Activated CD8-positive, alpha-beta memory T cell treated with anti-CD3 and anti-CD28 coated beads, Interleukin-2, amount 50 U/mL, for 1 hour (primary cell): ENCODE measurements at regions not wholly inside any gene's neighbourhood (a gene's known extent, or its start where the extent isn't known, plus 50 kb on each side); places are given as distances from the start of the nearest gene placed in this dataset.
"Not testable (repeated sequence)": the region's sequence is repeated elsewhere in the genome, so short reads cannot be mapped to it uniquely, and the experiment has no call there.

Experiments used
- DNase-seq: peaks from one replicate; pipeline ENCODE4 v3.0.0-alpha.2; 2020; ENCODE audit errors: extremely low read depth

DNA sequence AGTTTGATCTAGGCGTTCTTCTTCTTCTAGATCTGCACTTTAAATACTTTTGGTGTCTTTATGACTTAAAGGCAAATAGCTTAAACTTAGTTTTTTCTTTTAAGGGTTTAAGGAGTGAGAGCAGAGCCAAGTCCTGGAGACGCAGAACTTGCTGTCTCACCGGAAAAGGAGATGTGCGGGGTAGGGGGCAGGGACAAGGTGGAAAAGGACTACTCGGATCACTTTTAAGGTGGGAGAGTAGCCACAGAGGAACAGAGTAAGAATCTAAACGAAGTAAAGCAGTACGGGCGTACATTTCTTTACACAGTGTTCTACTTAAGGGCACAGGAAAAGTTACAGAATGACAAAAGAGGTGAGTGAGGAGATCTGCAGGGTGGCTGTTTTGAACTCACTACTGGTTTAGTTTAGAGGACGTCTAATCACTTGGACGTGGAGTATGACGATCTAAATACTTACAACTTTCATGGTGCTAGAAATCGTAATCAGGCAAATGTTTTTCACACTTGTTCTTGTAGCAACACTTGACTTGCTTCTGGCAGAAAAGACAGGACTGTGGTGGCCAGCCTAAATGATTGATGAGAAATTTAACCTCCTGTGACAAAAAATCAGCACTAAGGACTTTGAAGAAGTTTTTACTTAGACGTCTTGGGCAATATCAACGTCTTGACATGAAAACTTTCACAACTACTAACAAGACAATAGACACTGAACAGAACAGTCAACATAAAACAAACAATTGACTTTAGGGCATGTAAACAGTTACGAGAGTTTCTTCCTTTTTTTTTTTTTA, 127.0 kb downstream of the ART5 start:
- not testable (repeated sequence) for DNase-seq

DNA sequence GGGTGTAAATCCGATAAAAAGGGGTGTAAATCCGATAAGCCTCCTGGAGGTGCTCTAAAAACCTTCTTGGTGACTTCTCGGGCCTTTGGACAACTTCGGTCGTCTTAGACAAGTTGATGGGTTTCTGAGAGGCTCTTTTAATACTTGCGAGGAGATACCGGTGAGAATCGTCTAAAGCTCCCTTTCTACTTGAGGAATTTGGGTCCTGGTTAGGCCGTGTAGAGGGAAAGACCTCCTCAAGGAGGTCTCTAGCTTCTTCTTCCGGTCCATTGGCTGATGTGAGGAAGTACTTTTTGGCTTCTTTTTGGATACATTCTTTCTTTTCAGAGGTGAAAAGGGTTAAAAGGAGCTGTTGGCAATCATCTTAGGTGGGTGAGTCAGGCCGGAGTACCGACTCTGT, 128.5 kb downstream of the ART5 start:
- DNase-seq, result not testable (repeated sequence)

DNA sequence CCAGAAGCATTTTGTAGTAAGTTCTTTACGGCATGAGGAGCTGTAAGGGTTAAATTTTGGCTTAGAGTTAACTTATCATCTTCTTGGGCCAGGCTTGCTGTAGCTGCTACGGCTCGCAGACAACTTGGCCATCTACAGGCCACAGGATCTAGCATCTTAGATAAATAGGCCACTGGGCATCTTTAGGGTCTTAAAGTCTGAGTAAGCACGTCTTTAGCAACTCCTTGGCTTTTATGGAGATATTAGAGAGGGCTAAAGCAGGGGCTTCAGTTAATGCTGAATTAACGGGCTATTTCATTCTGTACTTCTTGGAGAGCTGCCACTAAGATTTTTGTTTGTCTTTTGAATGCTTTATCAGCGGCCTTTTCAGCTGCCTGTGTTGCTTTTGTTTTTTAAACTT, 129.0 kb downstream of the ART5 start:
- DNase-seq, result not testable (repeated sequence)

DNA sequence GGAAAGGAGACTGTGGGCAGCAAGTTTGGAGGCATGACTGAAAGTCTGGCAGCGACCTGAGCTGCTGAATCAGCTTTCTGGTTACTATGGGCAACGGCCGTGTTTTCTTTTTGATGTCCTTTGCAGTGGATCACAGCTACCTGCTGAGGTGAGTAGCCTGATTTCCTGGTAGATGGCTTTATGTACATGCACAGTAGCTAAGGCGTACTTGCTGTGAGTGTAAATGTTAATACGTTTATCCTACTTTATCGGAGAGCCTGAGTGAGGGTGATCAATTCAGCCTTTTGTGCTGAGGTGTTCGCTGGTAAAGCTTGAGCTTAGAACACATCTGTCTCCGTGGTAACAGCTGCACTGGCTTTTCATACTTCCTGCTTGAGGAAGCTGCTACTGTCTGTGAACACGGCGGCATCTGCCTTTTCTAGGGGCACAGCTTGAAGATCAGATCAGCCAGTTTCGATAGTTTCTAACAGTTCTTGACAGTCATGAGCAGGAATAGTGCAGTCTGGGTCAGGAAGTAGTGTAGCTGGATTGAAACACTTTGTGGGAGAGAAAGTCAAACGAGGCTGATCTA, 129.6 kb downstream of the ART5 start:
- DNase-seq, result not testable (repeated sequence)

DNA sequence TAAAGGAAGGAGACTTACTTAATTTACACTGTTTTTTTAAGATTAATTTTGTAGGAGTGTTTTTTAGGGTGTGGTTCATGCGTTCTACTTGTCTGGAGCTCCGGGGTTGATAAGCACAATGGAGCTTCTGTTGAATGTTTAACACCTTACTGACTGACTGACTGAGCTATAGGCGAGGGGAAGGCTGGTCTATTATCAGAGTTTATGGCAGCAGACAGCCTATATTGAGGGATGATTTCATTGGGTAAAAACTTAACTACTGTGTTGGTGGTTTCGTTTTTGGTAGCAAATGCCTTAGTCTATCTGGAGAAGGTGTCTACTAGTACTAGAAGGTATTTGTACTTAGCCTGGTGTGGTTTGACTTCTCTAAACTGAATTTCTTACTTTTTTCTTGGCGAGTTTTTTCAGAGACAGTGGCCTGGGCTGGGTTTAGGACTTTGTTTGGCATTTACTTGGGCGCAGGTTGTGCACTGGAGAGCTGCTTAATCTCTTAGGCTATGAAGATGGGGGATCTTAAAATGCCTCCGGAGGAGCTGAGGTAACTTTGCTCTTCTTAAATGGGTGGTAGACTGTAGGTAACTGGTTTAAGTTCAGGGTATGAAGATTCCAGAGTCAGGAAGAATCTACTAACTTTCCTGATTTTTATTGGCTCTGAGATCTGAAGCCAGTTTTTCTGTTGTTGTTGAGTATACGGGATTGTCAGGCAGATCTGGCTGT, 130.2 kb downstream of the ART5 start:
- DNase-seq, result not testable (repeated sequence)

DNA sequence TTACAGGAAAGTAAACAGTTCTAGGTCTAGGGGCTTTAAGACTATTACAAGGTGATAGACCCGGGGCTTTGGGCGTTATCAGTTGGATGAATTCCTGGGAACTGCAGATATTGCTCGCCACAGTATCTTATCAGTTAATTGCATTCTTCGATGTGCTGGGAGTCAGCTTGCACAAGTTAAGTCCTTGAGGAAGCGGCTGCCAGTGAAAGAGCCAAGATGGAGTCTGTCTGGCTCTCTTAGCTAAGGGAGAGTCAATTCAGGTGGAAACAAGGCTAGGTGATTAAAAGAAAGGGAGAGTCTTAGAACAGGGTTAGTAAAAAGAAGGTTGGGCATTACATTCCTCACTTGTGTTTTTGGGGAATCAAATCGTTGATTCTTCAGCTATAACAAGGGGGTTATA, 130.6 kb upstream of the ZNF195 start:
- DNase-seq, result not testable (repeated sequence)

DNA sequence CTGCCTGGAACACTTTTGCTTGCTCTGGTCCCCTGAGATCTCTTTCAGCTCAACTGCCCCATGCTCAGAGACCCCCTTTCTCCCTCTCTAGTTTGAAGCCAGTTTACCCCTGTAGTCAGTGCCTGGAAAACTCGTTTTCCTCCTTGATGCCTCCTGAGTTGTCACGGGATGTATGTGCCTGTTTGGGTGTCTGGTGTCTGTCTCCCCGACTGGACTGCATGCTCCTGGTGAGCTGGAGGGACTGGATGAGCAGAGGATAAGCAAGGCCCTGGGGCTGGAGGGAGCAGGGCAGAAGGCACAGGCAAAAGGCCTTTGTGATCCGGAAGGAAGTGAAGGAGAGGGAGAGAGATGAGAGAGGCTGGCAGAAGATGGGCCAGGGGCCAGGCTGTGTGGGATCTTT, 120.3 kb upstream of the ZNF195 start:
- DNase-seq, result not testable (repeated sequence)

DNA sequence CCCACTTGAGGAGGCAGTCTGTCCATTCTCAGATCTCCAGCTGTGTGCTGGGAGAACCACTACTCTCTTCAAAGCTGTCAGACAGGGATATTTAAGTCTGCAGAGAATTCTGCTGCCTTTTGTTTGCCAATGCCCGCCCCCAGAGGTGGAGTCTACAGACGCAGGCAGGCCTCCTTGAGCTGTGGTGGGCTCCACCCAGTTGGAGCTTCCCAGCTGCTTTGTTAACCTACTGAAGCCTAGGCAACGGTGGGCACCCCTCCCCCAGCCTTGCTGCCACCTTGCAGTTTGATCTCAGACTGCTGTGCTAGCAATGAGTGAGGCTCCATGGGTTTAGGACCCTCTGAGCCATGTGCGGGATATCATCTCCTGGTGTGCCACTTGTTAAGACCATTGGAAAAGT, 119.4 kb upstream of the ZNF195 start:
- DNase-seq, result not testable (repeated sequence)

DNA sequence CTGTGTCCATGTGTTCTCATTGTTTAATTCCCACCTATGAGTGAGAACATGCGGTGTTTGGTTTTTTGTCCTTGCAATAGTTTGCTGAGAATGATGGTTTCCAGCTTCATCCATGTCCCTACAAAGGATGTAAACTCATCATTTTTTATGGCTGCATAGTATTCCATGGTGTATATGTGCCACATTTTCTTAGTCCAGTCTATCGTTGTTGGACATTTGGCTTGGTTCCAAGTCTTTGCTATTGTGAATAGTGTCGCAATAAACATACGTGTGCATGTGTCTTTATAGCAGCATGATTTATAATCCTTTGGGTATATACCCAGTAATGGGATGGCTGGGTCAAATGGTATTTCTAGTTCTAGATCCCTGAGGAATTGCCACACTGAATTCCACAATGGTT, 114.2 kb upstream of the ZNF195 start:
- not testable (repeated sequence) for DNase-seq

DNA sequence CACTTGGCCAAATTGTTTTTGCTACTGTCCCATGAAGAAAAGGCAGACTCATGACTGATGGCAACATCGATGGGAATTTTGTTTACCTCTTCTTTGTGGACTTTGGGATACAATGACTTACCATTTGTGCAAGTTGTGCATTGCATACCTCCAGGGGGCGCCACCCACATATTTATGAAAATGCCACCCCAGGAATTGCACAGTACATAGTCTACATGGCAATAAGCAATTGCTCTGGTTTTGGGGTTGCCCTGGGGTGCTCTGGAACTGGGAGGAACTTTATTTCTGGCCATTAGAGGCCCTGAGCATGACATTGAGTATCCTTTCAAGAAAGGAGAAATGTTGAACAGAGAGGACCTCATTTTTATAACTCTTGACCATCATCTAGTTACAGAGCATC, 109.1 kb upstream of the ZNF195 start:
- DNase-seq, result not testable (repeated sequence)

DNA sequence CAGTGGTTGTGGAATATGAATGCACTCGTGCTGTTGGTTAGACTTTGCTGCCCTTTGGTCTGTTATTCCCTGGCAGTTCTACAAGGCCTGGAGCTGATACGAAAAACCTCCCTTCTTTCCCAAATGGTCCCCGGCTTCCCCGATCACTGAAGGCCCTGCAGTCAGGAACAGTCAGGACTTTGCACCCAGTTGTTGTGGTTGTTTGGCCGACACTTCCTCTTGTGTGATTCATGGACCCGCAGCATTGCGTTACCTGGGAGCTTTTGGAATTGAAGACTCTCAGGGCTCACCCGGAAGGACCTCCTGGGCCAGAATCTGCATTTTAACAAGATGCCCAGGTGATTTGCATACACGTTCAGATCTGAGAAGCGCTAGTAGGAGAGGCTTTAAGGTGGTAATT, 106.8 kb upstream of the ZNF195 start:
- DNase-seq, result not testable (repeated sequence)

DNA sequence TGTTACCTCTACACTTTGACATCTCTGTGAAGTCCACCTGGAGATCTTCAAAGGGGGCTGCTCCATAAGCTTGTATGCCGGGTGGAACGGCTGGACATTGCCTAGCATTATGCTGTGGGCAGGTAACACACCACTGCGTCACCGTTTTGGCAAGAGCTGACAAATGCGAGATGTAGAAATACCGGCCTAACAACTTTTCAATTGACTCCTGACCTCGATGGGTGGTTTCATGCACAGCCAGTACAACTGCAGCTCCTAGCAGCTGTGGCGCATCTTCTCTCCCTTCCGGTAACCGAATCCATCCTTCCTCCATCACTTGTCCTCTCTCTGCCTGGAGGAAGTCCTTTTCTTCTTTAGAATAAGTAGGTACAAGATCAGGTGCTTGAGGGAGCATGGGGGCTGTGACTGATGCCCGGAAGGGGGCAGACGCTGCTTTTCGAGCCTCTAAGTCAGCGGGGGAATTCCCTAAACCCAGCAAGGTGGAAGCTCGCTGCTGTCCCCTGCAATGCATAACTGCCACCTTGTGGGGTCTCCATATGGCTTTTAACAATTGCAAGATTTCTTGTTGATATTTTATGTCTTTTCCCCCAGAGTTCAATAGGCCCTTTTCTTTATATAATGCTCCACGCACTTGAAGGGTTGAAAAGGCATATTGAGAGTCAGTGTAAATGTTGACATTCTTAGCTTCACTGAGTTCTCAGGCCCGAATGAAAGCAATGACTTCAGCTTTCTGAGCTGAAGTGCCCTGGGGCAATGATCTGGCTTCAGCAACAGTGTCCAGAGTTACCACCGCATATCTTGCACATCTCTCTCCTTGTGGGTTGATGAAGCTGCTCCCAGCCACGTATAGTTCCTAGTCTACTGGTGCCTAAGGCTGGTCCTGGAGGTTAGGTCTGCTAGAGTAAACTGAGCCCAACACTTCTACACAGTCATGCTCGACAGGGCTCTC, 98.3 kb upstream of the ZNF195 start:
- not testable (repeated sequence) for DNase-seq

DNA sequence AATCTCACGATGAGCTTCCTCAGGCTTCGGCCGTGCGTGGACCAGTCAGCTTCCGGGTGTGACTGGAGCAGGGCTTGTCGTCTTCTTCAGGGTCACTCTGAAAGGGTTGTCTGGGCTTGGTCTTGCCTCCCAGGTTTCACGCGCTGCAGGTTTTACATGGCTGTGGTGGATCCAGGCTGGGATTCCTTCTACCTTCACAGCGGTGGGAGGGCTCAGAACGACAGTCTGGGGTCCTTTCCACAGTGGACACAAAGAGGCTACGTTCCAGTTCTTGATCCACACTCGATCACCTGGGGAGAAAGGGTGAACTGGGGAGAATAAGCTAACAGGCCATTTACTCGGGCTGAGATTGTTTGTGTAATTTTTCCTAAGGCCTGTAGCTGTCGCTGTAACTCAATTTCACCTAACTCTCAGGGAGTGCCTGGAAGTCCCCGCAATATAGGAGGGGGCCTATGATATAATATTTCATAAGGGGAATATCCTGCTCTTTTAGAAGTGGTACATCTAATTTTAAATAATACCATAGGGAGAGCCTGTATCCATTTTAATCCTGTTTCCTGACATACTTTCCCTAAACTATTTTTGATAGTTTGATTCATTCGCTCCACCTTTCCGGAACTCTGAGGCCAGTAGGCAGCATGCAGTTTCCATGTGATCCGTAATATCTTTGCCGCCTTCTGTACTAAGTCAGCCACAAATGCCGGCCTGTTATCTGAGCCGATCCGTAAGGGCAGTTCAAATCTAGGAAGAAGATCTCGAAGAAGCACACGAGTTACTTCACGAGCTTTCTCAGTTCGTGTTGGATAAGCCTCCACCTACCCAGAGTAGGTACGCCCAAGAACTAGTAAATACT, 97.4 kb upstream of the ZNF195 start:
- not testable (repeated sequence) for DNase-seq

DNA sequence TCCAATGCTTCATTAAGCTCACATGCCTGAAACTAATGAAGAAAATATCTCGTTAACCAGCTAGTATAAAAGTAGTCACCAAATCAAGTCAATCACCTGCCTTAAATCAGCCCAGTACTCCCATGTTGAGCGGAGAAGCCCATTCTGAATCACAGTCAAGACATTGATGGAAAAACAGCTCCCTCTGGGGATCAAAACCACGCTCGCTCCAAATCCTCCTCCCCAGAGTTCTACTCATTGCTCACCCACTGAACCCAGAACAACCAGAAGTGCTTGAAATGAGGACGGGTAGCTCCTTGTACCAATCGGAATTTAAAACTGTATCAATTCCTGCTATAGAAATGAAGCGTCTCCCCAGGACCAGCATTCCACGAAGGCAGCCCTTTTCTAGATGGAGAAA, 90.0 kb upstream of the ZNF195 start:
- not testable (repeated sequence) for DNase-seq

DNA sequence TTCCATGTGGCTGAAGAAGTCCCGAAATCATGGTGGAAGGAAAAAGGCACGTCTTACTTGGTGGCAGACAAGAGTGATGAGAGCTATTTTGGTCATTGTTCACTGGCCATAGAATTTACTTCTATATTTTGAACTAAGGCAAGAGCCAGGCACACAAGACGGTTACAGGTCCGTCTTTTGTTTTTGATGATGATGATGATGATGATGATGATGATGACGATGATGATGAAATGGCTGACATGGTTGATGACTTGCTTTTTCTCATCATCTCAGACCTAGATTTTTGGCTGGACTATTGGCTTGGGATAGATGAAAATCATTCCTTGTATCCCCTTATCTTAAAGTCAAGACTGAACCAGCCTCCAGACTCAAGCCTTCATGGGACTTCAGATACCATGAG, 88.7 kb upstream of the ZNF195 start:
- not testable (repeated sequence) for DNase-seq

DNA sequence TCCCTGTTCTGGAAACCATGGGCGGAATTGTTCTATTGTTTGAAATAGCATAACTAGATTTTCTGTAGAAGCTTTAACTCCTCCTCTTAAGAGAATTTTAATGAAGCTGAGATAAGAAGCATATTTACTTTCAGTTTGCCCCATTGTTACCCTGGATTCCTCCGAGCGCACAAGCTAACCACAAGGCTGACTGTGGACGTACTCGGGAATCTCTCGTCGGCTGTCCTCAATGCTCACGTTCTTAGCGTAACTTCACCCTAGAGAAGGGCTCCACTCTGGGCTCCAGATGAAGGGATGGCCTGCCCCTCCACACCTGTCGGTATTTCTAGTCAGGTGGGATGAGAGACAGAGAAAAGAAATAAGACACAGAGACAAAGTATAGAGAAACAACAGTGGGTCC, 76.7 kb upstream of the ZNF195 start:
- DNase-seq, result not testable (repeated sequence)

DNA sequence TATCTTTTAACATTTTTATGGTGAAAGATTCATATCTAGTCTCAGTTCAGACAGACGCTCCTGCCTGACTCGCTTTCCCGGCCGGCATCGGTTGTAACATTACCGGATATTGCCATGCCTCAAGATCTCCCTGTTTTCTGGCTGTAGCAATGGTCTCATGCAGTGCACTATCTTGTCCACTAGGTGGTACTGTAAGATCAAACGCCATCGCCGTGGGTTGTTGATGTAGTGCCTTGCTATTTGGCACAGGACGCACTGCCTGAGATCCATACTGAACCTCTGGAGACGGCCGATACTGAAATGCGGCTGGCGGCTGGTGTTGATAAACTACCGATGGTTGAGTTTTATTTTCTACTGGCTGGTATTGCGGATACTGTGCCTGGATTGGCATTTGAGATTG, 75.9 kb upstream of the ZNF195 start:
- peak; percentile 13 for DNase-seq

DNA sequence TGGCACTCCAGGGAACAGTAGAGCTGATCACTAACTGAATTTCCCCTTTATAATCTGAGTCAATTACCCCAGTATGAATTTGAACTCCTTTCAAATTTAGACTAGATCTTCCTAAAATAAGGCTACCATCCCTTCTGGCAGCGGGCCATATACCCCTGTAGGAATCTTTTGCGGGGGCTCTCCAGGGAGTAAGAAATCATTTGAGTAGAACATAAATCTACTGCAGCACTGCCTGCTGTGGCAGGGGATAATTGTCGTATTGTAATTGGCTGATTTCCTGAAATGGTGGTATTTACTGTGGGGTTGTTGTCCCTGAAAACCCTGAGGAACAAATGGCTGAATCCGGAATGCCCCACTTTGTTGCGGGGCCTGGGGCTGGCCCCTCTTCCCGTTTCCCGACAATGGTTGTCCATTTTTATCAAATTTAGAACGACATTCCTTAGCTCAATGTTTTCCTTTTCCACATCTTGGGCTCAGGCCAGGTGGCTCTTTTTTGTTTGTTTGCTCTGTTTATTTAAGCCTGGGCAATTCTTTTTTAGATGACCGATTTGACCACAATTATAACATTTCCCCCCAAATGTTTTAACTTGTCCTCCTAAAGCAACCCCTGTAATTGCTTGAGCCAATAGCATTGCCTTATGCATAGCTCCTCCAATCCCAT, 74.8 kb upstream of the ZNF195 start:
- DNase-seq, result not testable (repeated sequence)

DNA sequence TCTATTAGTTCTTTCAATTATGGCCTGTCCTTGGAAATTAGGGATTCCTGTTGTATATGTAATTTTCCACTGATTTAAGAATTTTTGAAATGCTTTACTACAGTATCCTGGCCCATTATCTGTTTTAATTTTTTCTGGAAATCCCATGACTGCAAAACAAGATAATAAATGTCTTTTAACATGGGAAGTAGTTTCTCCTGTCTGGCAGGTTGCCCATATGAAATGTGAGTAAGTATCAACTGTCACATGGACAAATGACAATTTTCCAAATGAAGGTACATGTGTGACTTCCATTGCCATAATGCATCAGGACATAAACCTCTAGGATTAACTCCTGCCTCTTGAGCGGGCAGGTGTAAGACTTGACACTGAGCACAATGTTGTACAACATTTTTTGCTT, 71.9 kb upstream of the ZNF195 start:
- not testable (repeated sequence) for DNase-seq

DNA sequence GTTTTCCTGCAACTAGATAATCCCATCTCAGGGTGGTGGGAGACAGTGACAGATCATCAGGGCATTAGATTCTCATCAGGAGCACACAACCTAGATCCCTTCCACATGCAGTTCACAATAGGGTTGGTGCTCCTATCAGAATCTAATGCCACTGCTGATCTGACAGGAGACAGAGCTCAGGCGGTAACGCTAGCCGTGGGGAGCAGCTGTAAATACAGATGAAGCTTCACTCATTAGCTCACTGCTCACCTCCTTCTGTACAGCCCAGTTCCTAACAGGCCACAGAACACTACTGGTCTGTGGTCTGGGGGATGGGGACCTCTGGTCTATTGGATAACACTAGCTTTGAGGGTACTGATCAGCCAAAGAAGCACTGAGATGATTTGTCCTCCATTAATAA, 66.6 kb upstream of the ZNF195 start:
- not testable (repeated sequence) for DNase-seq
